Endothelial cell of umbilical vein (primary cell): ENCODE measurements at regions not wholly inside any gene's neighbourhood (a gene's known extent, or its start where the extent isn't known, plus 50 kb on each side); places are given as distances from the start of the nearest gene placed in this dataset.

Source experiments
- BruUV-seq: library from RNA; stranded (reverse); fragments of 400-500 nt; replicated peaks from 2 replicates; lab custom pipeline; 2021; lab: Mats Ljungman, UMichigan
- CTCF ChIA-PET: fragments of 300-600, 350-600 bp; sonication (Branson Sonifier 250); formaldehyde crosslinking; loops from one replicate; lab custom pipeline; 2021; ENCODE audit warnings: antibody characterized with exemption, inconsistent platforms; lab: Charles Lee
- POLR2A ChIA-PET: fragments of 300-600, 350-600 bp; sonication (Branson Sonifier 250); formaldehyde crosslinking; loops from one replicate; lab custom pipeline; 2021; ENCODE audit warnings: antibody characterized with exemption, inconsistent platforms; lab: Charles Lee
- DNase-seq: peaks from one replicate; pipeline ENCODE4 v3.0.0-alpha.2; 2011; ENCODE audit warnings: low read depth, low spot score
- FAIRE-seq: peaks from 2 replicates; lab custom pipeline; 2011; peaks lifted over from hg19 to GRCh38; lab: Jason Lieb, UNC
- H2AFZ ChIP-seq: 2 replicates; pipeline ENCODE4 v1.6.0; 2012; ENCODE audit warnings: low read depth, low read length, control low read depth, inconsistent platforms
- H3K27ac ChIP-seq: 2 replicates; pipeline ENCODE4 v1.5.1; 2011; ENCODE audit warnings: low read depth, mild to moderate bottlenecking, control low read depth, low read length, moderate library complexity; ENCODE audit not compliant: insufficient read depth
- H3K27me3 ChIP-seq, 2 experiments: 2 replicates each; pipeline versions ENCODE4 v1.6.0 to v1.6.1; 2011; ENCODE audit warnings: low read length in 2 of 2, mixed read lengths in 1 of 2; ENCODE audit not compliant: control insufficient read depth in 2 of 2, insufficient read depth in 2 of 2
- H3K36me3 ChIP-seq, 2 experiments: 2 replicates in 1 of 2; 3 replicates in 1 of 2; pipeline ENCODE4 v1.5.1; 2011; ENCODE audit warnings: low read length in 2 of 2, mild to moderate bottlenecking in 1 of 2, moderate library complexity in 1 of 2; ENCODE audit not compliant: control insufficient read depth in 2 of 2, insufficient read depth in 2 of 2; ENCODE audit errors: extremely low read depth in 1 of 2
- H3K4me1 ChIP-seq: 3 replicates; pipeline ENCODE4 v1.5.1; 2011; ENCODE audit warnings: mild to moderate bottlenecking, low read length; ENCODE audit not compliant: control insufficient read depth, insufficient read depth; ENCODE audit errors: extremely low read depth
- H3K4me2 ChIP-seq: 2 replicates; pipeline ENCODE4 v1.6.1; 2011; ENCODE audit warnings: low read length, control low read depth, mixed read lengths; ENCODE audit not compliant: insufficient read depth
- H3K4me3 ChIP-seq, 3 experiments: fragments of 200-600 bp in 1 of 3; sonication (generic), shearing (Covaris generic) in 1 of 3; replicated peaks in 1 of 3; 2 replicates each; pipeline ENCODE4 v1.5.1; 2011 to 2016; ENCODE audit warnings: control low read depth in 3 of 3, low read length in 3 of 3, mild to moderate bottlenecking in 2 of 3, inconsistent platforms in 1 of 3, low read depth in 1 of 3, moderate library complexity in 1 of 3; ENCODE audit not compliant: insufficient read depth in 1 of 3
- H3K79me2 ChIP-seq: 2 replicates; pipeline ENCODE4 v1.6.0; 2012; ENCODE audit warnings: low read length, inconsistent platforms; ENCODE audit not compliant: control insufficient read depth, insufficient read depth
- H3K9ac ChIP-seq: replicated peaks from 2 replicates; pipeline ENCODE3; 2011; ENCODE audit warnings: low read length, control low read depth; ENCODE audit not compliant: insufficient read depth; ENCODE audit errors: extremely low read depth
- H3K9me1 ChIP-seq: replicated peaks from 3 replicates; pipeline ENCODE4 v1.6.0; 2011; ENCODE audit warnings: mild to moderate bottlenecking, low read length; ENCODE audit not compliant: control insufficient read depth, insufficient read depth; ENCODE audit errors: extremely low read depth
- H3K9me3 ChIP-seq: replicated peaks from 2 replicates; pipeline ENCODE4 v1.5.1; 2012; ENCODE audit warnings: low read length, inconsistent platforms; ENCODE audit not compliant: control insufficient read depth, insufficient read depth
- H4K20me1 ChIP-seq: replicated peaks from 2 replicates; pipeline ENCODE3; 2011; ENCODE audit warnings: mild to moderate bottlenecking, low read length; ENCODE audit not compliant: control insufficient read depth, insufficient read depth; ENCODE audit errors: extremely low read depth
- CTCF ChIP-seq, 2 donors: IDR thresholded peaks; 1 replicate in 1 of 2; 2 replicates in 1 of 2; pipeline ENCODE4 v1.5.1; 2011; ENCODE audit warnings: low read length in 2 of 2, mild to moderate bottlenecking in 2 of 2, moderate library complexity in 2 of 2, control low read depth in 1 of 2, inconsistent platforms in 1 of 2, low read depth in 1 of 2; ENCODE audit not compliant: insufficient read depth in 1 of 2; ENCODE audit errors: extremely low read depth in 1 of 2
- EZH2 ChIP-seq: IDR thresholded peaks from 2 replicates; pipeline ENCODE4 v1.6.1; 2012; ENCODE audit warnings: borderline replicate concordance, low read depth, mild to moderate bottlenecking, moderate library complexity, low read length, inconsistent platforms; ENCODE audit not compliant: severe bottlenecking
- FOS ChIP-seq: IDR thresholded peaks from 2 replicates; pipeline ENCODE4 v1.6.1; 2011; ENCODE audit warnings: mild to moderate bottlenecking, low read length, moderate library complexity, borderline replicate concordance; ENCODE audit not compliant: insufficient read depth
- GATA2 ChIP-seq: IDR thresholded peaks from 2 replicates; pipeline ENCODE4 v1.7.0; 2011; ENCODE audit warnings: low read depth, mild to moderate bottlenecking, moderate library complexity, mixed read lengths, low read length; ENCODE audit not compliant: insufficient read length, insufficient read depth
- JUN ChIP-seq: IDR thresholded peaks from 2 replicates; pipeline ENCODE4 v1.6.1; 2011; ENCODE audit warnings: borderline replicate concordance, low read depth; ENCODE audit not compliant: insufficient read length, insufficient read depth
- MAX ChIP-seq: IDR thresholded peaks from 2 replicates; pipeline ENCODE4 v1.6.1; 2011; ENCODE audit not compliant: insufficient read depth, insufficient read length
- MYC ChIP-seq: IDR thresholded peaks from one replicate; pipeline ENCODE4 v1.6.1; 2011; ENCODE audit warnings: mild to moderate bottlenecking, low read depth, low read length
- POLR2A ChIP-seq: IDR thresholded peaks from 2 replicates; pipeline ENCODE4 v1.6.1; 2012; ENCODE audit warnings: low read depth, mild to moderate bottlenecking, control low read depth, low read length
- POLR2AphosphoS5 ChIP-seq: IDR thresholded peaks from 2 replicates; pipeline ENCODE4 v1.6.1; 2012; ENCODE audit warnings: low read depth, mild to moderate bottlenecking, control low read depth, low read length, moderate library complexity; ENCODE audit not compliant: insufficient read depth
- dilution Hi-C: fragments of 300-500 bp; cut with MboI; formaldehyde crosslinking; loops from one replicate; pipeline ENCODE4 v1.15.0; 2019; ENCODE audit warnings: low sequenced_read_pairs; ENCODE audit not compliant: extremely low pct_ligation_motif_present
- intact Hi-C: fragments of 100-400 bp; cut with micrococcal nuclease; formaldehyde crosslinking; loops from one replicate; pipeline ENCODE4 v1.10.0; 2022

DNA sequence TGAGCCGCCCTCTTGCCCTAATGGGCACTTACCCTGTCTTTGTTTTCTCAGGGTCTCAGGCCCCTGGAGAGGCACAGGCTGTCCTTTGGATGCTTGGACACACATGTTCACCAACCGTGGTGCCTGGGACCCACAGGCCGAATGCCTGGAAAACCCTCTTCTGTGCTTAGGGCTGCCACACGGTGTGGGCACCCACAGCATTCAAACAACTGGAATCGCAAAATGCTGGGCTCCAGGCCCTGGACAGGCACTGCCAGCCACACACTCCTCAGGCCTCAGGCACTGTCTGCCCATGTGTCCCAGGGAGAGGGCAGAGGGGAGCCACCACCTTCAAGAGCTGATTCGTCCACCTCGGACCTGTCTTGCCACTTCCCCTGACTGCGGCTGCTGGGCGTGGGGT lies 123.1 kb upstream of the ACKR3 start:
- no peak for FAIRE-seq
- Histone ChIP-seq H3K27ac (no peak overlapping the region), H3K4me3 (no peak overlapping the region), H3K36me3 (no peaks in the 10 kb centered on the region), H3K9ac (no peak overlapping the region), H2AFZ (no peak overlapping the region), H3K4me1 (no peaks in the 10 kb centered on the region), H3K27me3 (no peaks in the 10 kb centered on the region), H3K79me2 (no peaks in the 10 kb centered on the region), H3K9me3 (no peaks in the 10 kb centered on the region), H3K9me1 (no peaks in the 10 kb centered on the region), H3K4me2 (no peak overlapping the region), H4K20me1 (no peaks in the 10 kb centered on the region)
- ChIA-PET CTCF (no interaction called here), POLR2A (no interaction called here)
- intact Hi-C loops (no loop called here), dilution Hi-C loops (no loop called here)
- no peak for TF ChIP-seq POLR2AphosphoS5
- no peak for TF ChIP-seq CTCF (IDR thresholded peaks at IDR 0.05; ENCODE audit: extremely low read depth in 1 of 2, insufficient read depth in 1 of 2, low read depth in 1 of 2, low read length in 2 of 2)
- TF ChIP-seq GATA2 = no peak
- BruUV-seq = no TSS peak
- no peak for DNase-seq

GRCh38 chr2:236449167-236449761 lies 120.4 kb upstream of the ACKR3 start:
- FAIRE-seq = no peak
- no TSS peak for BruUV-seq

More at GRCh38 chr2:236449167-236449761, 120.4 kb upstream of the ACKR3 start:
- no peak for TF ChIP-seq FOS
- TF ChIP-seq MYC = no peak
- TF ChIP-seq EZH2 = no peak
- TF ChIP-seq GATA2 = no peak
- TF ChIP-seq POLR2A = no peak
- TF ChIP-seq CTCF (IDR thresholded peaks at IDR 0.05; ENCODE audit: extremely low read depth in 1 of 2, insufficient read depth in 1 of 2, low read depth in 1 of 2, low read length in 2 of 2) = no peak
- no peak for TF ChIP-seq MAX
- no peak for TF ChIP-seq JUN
- no peak for TF ChIP-seq POLR2AphosphoS5
- no peaks in the 10 kb centered on the region for H3K4me1 ChIP-seq
- H3K9me1 ChIP-seq = no peaks in the 10 kb centered on the region
- no peak overlapping the region for H3K27ac ChIP-seq
- ChIA-PET CTCF (interaction anchor here (1.3 kb wide), 1 partner anchor 24 kb away, joined by 4 read pairs; no protein-coding TSS in a partner anchor), POLR2A (no interaction called here)
- dilution Hi-C loops = no loop called here
- H3K4me3 ChIP-seq = no peak overlapping the region
- intact Hi-C loops = no loop called here
- H3K9me3 ChIP-seq = no peaks in the 10 kb centered on the region
- H3K27me3 ChIP-seq = no peaks in the 10 kb centered on the region
- H3K9ac ChIP-seq = no peak overlapping the region
- no peaks in the 10 kb centered on the region for H4K20me1 ChIP-seq
- H3K36me3 ChIP-seq = no peaks in the 10 kb centered on the region
- DNase-seq = no peak
- H2AFZ ChIP-seq = no peak overlapping the region
- H3K4me2 ChIP-seq = no peak overlapping the region
- no peaks in the 10 kb centered on the region for H3K79me2 ChIP-seq
